SK-N-SH (cell line): ENCODE measurements at regions not wholly inside any gene's neighbourhood (a gene's known extent, or its start where the extent isn't known, plus 50 kb on each side); places are given as distances from the start of the nearest gene placed in this dataset.

ENCODE experiments used
- CHD2 ChIP-seq: fragments of 150-350 bp; IDR thresholded peaks from 2 replicates; pipeline ENCODE4 v1.6.1; 2018; ENCODE audit warnings: low read length; ENCODE audit not compliant: partially characterized antibody
- EP300 ChIP-seq, 2 experiments: IDR thresholded peaks; 2 replicates each; pipeline versions ENCODE4 v1.4.0 to v1.6.1; 2012; ENCODE audit warnings: borderline replicate concordance in 1 of 2, low read depth in 1 of 2, low read length in 1 of 2
- EZH2phosphoT487 ChIP-seq: fragments of 200-600 bp; sonication (generic); IDR thresholded peaks from 2 replicates; pipeline ENCODE4 v1.6.1; 2017; ENCODE audit warnings: low read depth, mixed run types, mild to moderate bottlenecking, antibody characterized with exemption, moderate library complexity, borderline replicate concordance
- GATA2 ChIP-seq: sonication (generic); formaldehyde crosslinking; IDR thresholded peaks from 2 replicates; pipeline ENCODE4 v1.5.0; 2020; ENCODE audit warnings: mild to moderate bottlenecking, missing genetic modification reagents
- MEF2A ChIP-seq: IDR thresholded peaks from 2 replicates; pipeline ENCODE4 v1.4.0; 2012; ENCODE audit warnings: low read depth, borderline replicate concordance
- TF ChIP-seq, protein P1 (sequence below): fragments of 200-600 bp; sonication (generic); IDR thresholded peaks from 2 replicates; pipeline ENCODE4 v1.6.1; 2017; ENCODE audit warnings: antibody characterized with exemption, mild to moderate bottlenecking, moderate library complexity
- TF ChIP-seq, protein P2 (sequence below): IDR thresholded peaks from 2 replicates; pipeline ENCODE4 v1.6.1; 2012; ENCODE audit warnings: mild to moderate bottlenecking, low read depth, low read length, moderate library complexity
- TF ChIP-seq, protein P3 (sequence below): fragments of 150-350 bp; IDR thresholded peaks from 2 replicates; pipeline ENCODE4 v1.6.1; 2017; ENCODE audit warnings: antibody characterized with exemption, low read length, low read depth, borderline replicate concordance

DNA sequence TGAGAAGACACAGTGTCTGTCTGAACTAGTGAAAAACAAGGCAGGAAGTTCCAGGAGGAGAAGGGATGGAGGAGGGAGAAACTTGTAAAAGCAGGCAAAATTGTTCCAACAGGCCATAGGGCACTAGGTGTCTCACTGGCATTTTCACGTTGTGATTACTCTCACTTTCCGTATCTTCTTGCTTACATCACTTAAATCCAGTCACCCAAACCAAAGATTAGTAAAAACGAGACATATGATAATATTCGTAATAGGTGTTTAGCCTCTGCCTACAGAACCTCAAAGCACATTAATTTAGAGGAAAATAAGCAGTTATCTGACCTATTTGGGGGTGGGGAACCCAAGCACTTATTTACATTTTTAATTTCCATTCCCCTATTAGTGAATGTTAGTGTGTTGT lies 78.3 kb downstream of the POU3F3 start:
- TF ChIP-seq MEF2A (no peak), GATA2 (CRISPR knock-in tag) (no peak), EP300 (IDR thresholded peaks at IDR 0.05; ENCODE audit: borderline replicate concordance in 1 of 2, low read depth in 1 of 2, low read length in 1 of 2) (no peak), CHD2 (no peak), EZH2phosphoT487 (no peak)
- TF ChIP-seq, protein P1, sequence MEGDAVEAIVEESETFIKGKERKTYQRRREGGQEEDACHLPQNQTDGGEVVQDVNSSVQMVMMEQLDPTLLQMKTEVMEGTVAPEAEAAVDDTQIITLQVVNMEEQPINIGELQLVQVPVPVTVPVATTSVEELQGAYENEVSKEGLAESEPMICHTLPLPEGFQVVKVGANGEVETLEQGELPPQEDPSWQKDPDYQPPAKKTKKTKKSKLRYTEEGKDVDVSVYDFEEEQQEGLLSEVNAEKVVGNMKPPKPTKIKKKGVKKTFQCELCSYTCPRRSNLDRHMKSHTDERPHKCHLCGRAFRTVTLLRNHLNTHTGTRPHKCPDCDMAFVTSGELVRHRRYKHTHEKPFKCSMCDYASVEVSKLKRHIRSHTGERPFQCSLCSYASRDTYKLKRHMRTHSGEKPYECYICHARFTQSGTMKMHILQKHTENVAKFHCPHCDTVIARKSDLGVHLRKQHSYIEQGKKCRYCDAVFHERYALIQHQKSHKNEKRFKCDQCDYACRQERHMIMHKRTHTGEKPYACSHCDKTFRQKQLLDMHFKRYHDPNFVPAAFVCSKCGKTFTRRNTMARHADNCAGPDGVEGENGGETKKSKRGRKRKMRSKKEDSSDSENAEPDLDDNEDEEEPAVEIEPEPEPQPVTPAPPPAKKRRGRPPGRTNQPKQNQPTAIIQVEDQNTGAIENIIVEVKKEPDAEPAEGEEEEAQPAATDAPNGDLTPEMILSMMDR, result no peak
- TF ChIP-seq, protein P2, sequence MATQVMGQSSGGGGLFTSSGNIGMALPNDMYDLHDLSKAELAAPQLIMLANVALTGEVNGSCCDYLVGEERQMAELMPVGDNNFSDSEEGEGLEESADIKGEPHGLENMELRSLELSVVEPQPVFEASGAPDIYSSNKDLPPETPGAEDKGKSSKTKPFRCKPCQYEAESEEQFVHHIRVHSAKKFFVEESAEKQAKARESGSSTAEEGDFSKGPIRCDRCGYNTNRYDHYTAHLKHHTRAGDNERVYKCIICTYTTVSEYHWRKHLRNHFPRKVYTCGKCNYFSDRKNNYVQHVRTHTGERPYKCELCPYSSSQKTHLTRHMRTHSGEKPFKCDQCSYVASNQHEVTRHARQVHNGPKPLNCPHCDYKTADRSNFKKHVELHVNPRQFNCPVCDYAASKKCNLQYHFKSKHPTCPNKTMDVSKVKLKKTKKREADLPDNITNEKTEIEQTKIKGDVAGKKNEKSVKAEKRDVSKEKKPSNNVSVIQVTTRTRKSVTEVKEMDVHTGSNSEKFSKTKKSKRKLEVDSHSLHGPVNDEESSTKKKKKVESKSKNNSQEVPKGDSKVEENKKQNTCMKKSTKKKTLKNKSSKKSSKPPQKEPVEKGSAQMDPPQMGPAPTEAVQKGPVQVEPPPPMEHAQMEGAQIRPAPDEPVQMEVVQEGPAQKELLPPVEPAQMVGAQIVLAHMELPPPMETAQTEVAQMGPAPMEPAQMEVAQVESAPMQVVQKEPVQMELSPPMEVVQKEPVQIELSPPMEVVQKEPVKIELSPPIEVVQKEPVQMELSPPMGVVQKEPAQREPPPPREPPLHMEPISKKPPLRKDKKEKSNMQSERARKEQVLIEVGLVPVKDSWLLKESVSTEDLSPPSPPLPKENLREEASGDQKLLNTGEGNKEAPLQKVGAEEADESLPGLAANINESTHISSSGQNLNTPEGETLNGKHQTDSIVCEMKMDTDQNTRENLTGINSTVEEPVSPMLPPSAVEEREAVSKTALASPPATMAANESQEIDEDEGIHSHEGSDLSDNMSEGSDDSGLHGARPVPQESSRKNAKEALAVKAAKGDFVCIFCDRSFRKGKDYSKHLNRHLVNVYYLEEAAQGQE, result no peak
- TF ChIP-seq, protein P3, sequence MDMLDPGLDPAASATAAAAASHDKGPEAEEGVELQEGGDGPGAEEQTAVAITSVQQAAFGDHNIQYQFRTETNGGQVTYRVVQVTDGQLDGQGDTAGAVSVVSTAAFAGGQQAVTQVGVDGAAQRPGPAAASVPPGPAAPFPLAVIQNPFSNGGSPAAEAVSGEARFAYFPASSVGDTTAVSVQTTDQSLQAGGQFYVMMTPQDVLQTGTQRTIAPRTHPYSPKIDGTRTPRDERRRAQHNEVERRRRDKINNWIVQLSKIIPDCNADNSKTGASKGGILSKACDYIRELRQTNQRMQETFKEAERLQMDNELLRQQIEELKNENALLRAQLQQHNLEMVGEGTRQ, result no peak
